Keratinocyte (primary cell): ENCODE measurements at regions not wholly inside any gene's neighbourhood (a gene's known extent, or its start where the extent isn't known, plus 50 kb on each side); places are given as distances from the start of the nearest gene placed in this dataset.
A peak's percentile ranks its signal among the peaks of the same experiment; 100 is the strongest.

Source experiments
- DNase-seq: peaks from one replicate; pipeline ENCODE4 v3.0.0-alpha.2; 2011; ENCODE audit warnings: low read depth, missing footprints, low spot score
- FAIRE-seq: peaks from 2 replicates; lab custom pipeline; 2011; peaks lifted over from hg19 to GRCh38; lab: Jason Lieb, UNC
- H2AFZ ChIP-seq: 2 replicates; pipeline ENCODE4 v1.6.0; 2012; ENCODE audit warnings: low read length, control low read depth, inconsistent platforms; ENCODE audit not compliant: control insufficient read depth
- H3K27ac ChIP-seq: 2 replicates; pipeline ENCODE4 v1.5.1; 2011; ENCODE audit warnings: low read length; ENCODE audit not compliant: control insufficient read depth, insufficient read depth
- H3K27me3 ChIP-seq: 3 replicates; pipeline ENCODE4 v1.6.0; 2011; ENCODE audit warnings: low read length; ENCODE audit not compliant: control insufficient read depth, insufficient read depth; ENCODE audit errors: extremely low read depth
- H3K36me3 ChIP-seq, 2 experiments: 2 replicates in 1 of 2; 3 replicates in 1 of 2; pipeline ENCODE4 v1.5.1; 2011; ENCODE audit warnings: low read length in 2 of 2, mild to moderate bottlenecking in 1 of 2; ENCODE audit not compliant: control insufficient read depth in 2 of 2, insufficient read depth in 2 of 2; ENCODE audit errors: extremely low read depth in 1 of 2
- H3K4me1 ChIP-seq: 3 replicates; pipeline ENCODE4 v1.5.1; 2011; ENCODE audit warnings: low read length; ENCODE audit not compliant: control insufficient read depth, insufficient read depth; ENCODE audit errors: extremely low read depth
- H3K4me2 ChIP-seq: 3 replicates; pipeline ENCODE4 v1.6.0; 2011; ENCODE audit warnings: low read depth, low read length; ENCODE audit not compliant: control insufficient read depth, insufficient read depth; ENCODE audit errors: extremely low read depth
- H3K4me3 ChIP-seq, 3 experiments: fragments of 200-600 bp in 1 of 3; sonication (generic) in 1 of 3; 2 replicates in 2 of 3; 3 replicates in 1 of 3; pipeline ENCODE4 v1.5.1; 2011 to 2016; ENCODE audit warnings: low read length in 3 of 3, mild to moderate bottlenecking in 3 of 3, control low read depth in 2 of 3, inconsistent platforms in 1 of 3, low read depth in 1 of 3, mixed read lengths in 1 of 3, mixed run types in 1 of 3, moderate library complexity in 1 of 3; ENCODE audit not compliant: control insufficient read depth in 2 of 3, insufficient read depth in 2 of 3; ENCODE audit errors: extremely low read depth in 1 of 3
- H3K79me2 ChIP-seq: 2 replicates; pipeline ENCODE4 v1.6.0; 2012; ENCODE audit warnings: low read length; ENCODE audit not compliant: control insufficient read depth, insufficient read depth
- H3K9ac ChIP-seq: 3 replicates; pipeline ENCODE4 v1.6.0; 2011; ENCODE audit warnings: low read length; ENCODE audit not compliant: control insufficient read depth, insufficient read depth; ENCODE audit errors: extremely low read depth
- H3K9me1 ChIP-seq: 3 replicates; pipeline ENCODE4 v1.6.0; 2011; ENCODE audit warnings: low read length; ENCODE audit not compliant: control insufficient read depth, insufficient read depth; ENCODE audit errors: extremely low read depth
- H3K9me3 ChIP-seq: 2 replicates; pipeline ENCODE4 v1.5.1; 2012; ENCODE audit warnings: low read depth, low read length; ENCODE audit not compliant: control insufficient read depth
- H4K20me1 ChIP-seq: 3 replicates; pipeline ENCODE4 v1.6.0; 2011; ENCODE audit warnings: low read length; ENCODE audit not compliant: control insufficient read depth, insufficient read depth; ENCODE audit errors: extremely low read depth
- CTCF ChIP-seq, 3 experiments: IDR thresholded peaks in 1 of 3; conservative IDR thresholded peaks in 1 of 3; optimal IDR thresholded peaks in 1 of 3; 2 replicates in 2 of 3; 3 replicates in 1 of 3; pipeline versions ENCODE3 to v1.5.1; 2011; ENCODE audit warnings: low read length in 3 of 3, mild to moderate bottlenecking in 3 of 3, moderate library complexity in 2 of 3, control low read depth in 1 of 3, inconsistent platforms in 1 of 3; ENCODE audit not compliant: insufficient read depth in 2 of 3; ENCODE audit errors: extremely low read depth in 1 of 3
- EZH2 ChIP-seq: IDR thresholded peaks from one replicate; pipeline ENCODE4 v1.6.1; 2012; ENCODE audit warnings: inconsistent platforms, mild to moderate bottlenecking, low read length, moderate library complexity
- dilution Hi-C: fragments of 300-500 bp; cut with MboI; formaldehyde crosslinking; loops from one replicate; pipeline ENCODE4 v1.7.0; 2020; ENCODE audit warnings: low sequenced_read_pairs; ENCODE audit not compliant: extremely low pct_ligation_motif_present

- Histone ChIP-seq H2AFZ (peak overlapping the region; percentile 5), H3K4me1 (peaks cover 29% of the 10 kb centered on the region), H3K4me3 (no peak overlapping the region), H3K9me3 (no peaks in the 10 kb centered on the region), H3K36me3 (no peaks in the 10 kb centered on the region), H3K9ac (no peak overlapping the region), H3K4me2 (peak overlapping the region; percentile 42), H3K27me3 (no peaks in the 10 kb centered on the region), H3K79me2 (no peaks in the 10 kb centered on the region), H4K20me1 (no peaks in the 10 kb centered on the region), H3K9me1 (no peaks in the 10 kb centered on the region), H3K27ac (peak overlapping the region; percentile 17)
- FAIRE-seq: no peak
- dilution Hi-C loops: no loop called here
- TF ChIP-seq CTCF (optimal IDR thresholded peaks at IDR 0.05 in 1 of 3, IDR thresholded peaks at IDR 0.05 in 1 of 3, conservative IDR thresholded peaks at IDR 0.05 in 1 of 3; ENCODE audit: extremely low read depth in 1 of 3, insufficient read depth in 2 of 3, low read length in 3 of 3) (no peak), EZH2 (no peak)
- DNase-seq: peak; percentile 58
Measured at GRCh38 chr4:141395246-141395830, 174.6 kb downstream of the ZNF330 start.

GRCh38 chr4:141395919-141396318 is 175.2 kb downstream of the ZNF330 start:
- Histone ChIP-seq H3K27me3 (no peaks in the 10 kb centered on the region), H3K27ac (no peak overlapping the region), H3K4me3 (no peak overlapping the region), H3K9me1 (no peaks in the 10 kb centered on the region), H2AFZ (no peak overlapping the region), H3K4me1 (peaks cover 26% of the 10 kb centered on the region), H3K79me2 (no peaks in the 10 kb centered on the region), H3K9me3 (no peaks in the 10 kb centered on the region), H3K9ac (no peak overlapping the region), H4K20me1 (no peaks in the 10 kb centered on the region), H3K36me3 (no peaks in the 10 kb centered on the region), H3K4me2 (no peak overlapping the region)
- dilution Hi-C loops: no loop called here
- DNase-seq (no peak), FAIRE-seq (no peak)
- TF ChIP-seq EZH2: no peak

- Histone ChIP-seq H2AFZ (no peak overlapping the region), H3K27ac (no peak overlapping the region), H3K4me1 (no peaks in the 10 kb centered on the region), H3K79me2 (no peaks in the 10 kb centered on the region), H4K20me1 (no peaks in the 10 kb centered on the region), H3K4me3 (no peak overlapping the region), H3K27me3 (no peaks in the 10 kb centered on the region), H3K36me3 (no peaks in the 10 kb centered on the region), H3K9me3 (no peaks in the 10 kb centered on the region), H3K4me2 (no peak overlapping the region), H3K9ac (no peak overlapping the region), H3K9me1 (no peaks in the 10 kb centered on the region)
- no peak for FAIRE-seq
- no peak for TF ChIP-seq CTCF (optimal IDR thresholded peaks at IDR 0.05 in 1 of 3, IDR thresholded peaks at IDR 0.05 in 1 of 3, conservative IDR thresholded peaks at IDR 0.05 in 1 of 3; ENCODE audit: extremely low read depth in 1 of 3, insufficient read depth in 2 of 3, low read length in 3 of 3)
- dilution Hi-C loops: no loop called here
- no peak for DNase-seq
Measured at GRCh38 chr4:141402712-141403111, 182.0 kb downstream of the ZNF330 start.
